Retina (tissue), 1 donor: ENCODE measurements at regions not wholly inside any gene's neighbourhood (a gene's known extent, or its start where the extent isn't known, plus 50 kb on each side); places are given as distances from the start of the nearest gene placed in this dataset.

Experiments
- DNase-seq: peaks from one replicate; pipeline ENCODE4 v3.0.0-alpha.2; 2016

DNA sequence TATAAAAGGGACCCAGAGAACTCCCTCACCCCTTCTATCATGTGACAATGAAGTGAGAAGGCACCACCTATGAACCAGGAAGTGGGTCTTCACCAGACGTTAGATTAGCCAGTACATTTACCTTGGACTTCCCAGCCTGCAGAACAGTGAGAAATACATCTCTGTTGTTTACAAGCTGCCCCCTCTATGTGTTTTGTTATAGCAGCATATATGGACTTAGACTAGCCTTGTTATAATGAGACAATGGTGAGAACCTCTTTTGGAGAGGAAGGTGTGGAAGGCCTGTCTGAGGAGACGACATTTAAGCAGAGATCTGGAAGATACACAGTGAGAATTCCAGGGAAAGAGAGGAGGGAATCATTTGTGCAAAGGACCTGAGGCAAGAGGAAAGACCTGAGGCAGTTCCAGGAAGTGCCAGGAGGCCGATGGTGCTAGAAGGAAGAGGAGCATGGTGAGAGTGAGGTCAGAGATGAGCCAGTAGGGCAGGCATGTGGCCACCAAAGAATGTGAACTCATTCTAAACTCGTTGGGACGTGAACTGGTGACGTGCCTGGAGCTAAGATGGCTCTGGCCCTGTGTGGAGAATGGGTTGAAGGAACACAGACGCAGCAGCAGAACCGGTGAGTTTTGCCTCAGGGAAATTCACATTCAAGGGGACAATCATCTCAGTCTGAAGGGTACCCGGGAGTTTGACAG is 98.9 kb upstream of the IRF2BP2 start:
- no peak for DNase-seq

DNA sequence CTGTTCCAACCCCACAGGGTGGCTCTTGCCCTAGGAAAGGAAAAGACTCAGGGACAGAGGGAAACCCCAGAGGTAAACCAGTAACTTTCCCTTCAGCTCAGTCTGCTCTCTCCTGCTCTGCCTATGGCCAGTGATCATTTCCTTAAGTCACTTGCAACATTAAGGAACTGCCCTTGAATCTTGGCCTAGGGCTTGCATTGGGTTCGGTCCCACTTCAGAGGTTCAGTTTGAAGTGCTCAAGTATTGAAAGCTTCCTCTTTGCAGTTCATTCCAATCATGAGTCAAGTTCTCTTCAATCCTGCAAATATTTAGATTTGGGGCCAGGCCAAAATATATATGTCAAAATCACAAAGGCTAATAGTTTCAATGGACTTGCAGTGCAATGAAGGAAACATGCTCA is 97.7 kb upstream of the IRF2BP2 start:
- no peak for DNase-seq

DNA sequence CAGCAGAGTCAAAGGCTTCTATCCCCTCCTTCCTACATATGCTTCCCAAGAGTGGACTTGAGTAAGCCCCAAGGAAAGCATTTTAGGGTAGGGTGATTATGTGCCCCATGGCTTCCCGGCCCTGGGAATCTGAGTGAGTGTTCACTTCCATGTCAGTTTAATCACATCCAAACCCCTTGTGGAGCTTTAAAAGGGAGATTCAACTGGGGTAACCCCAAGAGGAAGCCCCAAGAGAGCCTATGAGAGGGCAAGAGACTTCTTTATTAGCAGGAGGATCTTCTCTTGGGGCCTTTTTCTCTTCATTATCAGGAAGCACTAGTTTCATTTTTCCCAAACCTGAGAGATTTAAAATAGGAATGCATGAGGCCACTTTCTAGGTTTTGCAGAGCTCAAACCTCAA is 97.0 kb upstream of the IRF2BP2 start:
- no peak for DNase-seq

DNA sequence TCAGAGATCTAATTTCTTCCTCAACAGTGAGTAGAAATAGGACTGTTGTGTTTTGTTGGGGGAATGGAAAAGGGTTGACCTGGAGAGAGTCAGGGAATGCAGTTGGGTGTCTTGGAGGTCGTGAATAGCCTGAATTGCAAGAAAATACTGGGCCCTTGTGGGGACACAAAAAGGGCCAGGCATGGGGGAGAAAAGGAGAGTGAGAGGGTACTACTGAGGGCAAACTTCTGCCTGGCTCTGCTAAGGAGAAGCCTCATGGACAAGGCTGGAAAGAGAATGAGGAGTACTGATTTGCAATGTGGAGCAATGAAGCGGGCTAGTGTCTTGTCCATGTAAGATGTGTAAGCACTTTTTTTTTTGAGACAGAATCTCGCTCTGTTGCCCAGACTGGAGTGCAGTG is 96.2 kb upstream of the IRF2BP2 start:
- no peak for DNase-seq

DNA sequence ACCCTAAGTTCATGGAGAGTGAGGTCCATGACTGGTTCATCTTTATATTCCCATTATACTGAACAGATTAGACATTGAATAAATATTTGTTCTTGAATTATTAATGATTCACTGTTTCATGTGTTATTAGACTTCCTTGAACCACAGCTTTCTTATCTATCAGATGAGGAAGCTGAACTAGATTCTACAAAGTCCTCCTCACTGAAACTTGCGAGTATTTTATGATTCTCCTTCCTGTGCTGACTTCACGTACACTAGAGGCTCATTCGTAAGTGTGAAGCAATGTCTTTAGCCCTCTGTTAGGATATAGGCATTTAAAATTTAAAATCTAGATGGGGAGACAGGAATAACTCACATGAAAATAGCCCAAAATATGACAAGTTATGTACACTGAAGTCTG is 95.6 kb upstream of the IRF2BP2 start:
- no peak for DNase-seq

DNA sequence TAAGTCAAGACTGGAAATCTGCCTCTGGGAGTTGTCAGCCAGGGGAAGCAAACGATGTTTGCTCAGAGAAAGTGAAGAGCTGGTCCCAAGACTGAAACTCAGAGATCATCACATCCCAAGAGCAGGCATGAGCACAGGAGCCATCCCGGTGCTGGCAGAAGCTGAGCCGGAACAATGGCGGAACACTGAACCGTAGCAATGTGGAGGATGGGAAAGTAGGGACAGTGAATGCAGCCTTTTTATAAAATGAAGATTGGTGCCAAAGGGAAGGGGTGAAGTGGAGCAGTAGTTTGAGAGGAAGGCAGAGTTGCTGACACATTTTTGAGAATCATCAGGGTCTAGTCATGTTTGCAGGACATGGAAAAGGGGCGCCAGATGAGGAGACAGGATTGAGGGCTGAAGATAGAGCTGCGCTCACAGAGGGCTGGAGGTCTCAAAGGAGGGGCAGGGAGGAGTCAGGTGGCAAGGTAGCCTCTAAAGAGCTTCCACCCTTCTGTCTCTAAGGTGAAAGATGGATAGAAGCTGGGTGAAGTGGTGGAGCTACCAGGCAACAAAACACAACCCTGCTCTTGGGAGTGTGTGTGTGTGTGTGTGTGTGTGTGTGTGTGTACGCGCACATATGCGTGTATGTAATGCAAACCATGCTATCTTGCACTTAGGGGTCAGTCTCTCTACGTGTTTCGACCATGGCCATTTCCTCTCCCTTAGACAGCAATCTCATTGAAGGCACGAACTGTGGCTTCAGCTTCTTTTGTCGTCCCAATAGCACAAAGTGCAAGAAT is 94.3 kb upstream of the IRF2BP2 start:
- DNase-seq, result no peak

DNA sequence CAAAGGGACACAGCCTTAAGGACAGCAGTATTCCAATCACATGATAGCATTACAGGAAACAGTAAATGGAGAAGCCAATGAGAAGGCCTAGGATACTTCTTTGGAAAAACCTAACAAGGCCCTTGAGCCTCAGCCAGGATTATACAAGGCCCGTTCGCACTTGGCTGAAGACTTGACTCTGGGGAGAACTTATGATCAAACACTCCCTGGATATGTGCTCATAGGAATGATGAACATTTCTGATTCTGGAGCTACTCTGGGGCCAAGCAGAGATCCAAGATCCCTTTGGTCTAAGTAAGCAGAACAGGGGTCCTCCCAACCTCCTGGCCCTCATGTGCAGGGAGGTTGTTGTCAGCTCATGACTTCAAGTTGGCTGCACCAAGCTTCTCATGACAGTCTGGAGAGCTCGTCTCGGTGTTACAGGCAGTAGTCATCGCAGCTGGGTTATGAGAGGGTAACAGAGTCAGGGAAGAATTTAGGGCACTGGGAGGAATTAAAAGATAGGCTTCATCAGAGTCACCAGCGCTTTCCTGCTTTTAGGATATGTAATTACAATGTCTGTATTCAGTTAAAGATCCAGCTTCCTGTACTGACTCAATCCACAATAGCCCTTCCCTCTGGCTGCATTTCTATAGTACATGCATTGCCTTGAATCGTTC is 92.5 kb upstream of the IRF2BP2 start:
- no peak for DNase-seq

DNA sequence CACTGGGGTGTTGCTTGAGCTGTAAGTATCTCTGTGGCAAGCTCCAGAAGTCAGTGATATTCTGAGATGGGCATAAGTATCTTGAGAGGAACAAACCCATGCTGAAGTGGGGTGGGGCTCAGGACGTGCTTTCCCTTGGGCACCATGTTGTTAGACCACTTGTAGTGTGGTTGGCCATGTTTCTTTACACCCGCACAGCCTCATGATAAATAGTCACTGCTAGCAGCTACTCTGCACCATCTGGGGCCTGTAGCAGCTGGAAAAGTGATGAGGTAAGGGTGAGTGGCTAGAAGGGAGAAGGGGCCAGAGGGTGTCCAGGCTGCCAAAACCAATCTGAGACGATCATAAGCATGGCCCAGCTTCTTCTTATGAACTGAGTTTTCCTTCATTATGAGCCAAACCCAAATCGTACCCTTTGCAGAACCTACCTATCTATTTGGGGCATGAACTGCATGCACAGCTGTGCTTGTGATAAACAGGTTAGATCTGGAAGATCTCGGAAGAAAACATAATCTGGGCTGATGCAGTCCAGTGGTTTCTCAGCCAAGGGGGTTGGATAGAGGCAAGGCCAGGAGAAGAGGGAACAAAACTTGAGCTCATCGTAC is 91.9 kb upstream of the IRF2BP2 start:
- no peak for DNase-seq

DNA sequence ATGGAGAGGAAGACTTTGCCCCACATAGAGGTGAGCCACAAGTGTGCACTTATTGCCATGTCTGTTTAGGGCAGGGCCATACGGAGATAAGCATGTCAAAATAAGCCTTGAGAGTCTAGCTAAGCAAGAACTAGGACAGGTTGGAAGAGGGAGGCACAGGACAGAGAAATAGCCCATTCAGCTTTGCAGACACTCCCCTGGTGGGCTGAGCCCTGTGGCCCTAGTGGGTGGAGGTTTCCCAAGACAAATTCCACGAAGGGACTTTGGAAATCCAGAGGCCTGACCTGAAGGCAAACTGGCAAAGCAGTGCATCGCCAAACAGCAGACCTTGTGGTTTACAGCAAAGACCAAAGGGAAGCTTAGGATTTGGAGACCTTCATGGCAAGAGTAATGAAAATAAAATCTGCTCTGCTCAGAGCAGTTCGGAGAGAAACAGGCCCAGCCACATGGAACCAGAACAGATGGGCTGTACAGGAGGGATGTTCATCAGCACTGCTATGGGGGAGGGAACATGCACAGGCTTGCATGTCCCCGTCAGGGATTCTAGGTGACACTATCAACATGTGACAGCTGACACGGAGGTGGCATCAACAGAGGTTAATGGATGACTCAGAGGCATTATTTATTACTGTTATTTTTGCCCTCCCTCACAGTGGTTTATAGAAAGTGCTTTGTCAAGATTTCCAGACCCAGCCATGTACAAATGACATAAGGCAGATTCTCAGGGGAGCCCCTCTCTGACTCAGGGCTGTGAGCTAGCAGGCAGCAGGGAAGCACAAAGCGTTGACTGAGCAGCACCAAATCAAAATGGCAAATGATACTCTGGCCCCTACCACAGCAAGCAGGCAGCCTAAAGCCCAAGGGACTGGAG is 90.1 kb upstream of the IRF2BP2 start:
- DNase-seq, result peak; percentile 62

DNA sequence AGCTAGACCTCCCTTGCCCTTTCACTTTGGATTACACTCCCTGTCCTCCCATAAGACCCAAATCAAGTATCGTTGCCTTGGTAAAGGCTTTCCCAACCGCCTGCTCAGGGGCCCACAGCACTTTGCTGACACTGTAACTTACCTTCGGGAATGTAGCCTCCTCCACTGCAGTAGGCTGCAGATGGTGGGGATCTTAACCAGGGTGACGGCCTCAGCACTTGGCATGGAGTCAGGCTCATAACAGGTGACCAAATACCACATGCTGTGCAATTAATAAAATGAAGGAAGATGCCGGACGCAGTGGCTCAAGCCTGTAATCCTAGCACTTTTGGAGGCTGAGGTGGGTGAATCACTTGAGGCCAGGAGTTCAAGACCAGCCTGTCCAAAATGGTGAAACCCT is 88.7 kb upstream of the IRF2BP2 start:
- DNase-seq, result no peak

DNA sequence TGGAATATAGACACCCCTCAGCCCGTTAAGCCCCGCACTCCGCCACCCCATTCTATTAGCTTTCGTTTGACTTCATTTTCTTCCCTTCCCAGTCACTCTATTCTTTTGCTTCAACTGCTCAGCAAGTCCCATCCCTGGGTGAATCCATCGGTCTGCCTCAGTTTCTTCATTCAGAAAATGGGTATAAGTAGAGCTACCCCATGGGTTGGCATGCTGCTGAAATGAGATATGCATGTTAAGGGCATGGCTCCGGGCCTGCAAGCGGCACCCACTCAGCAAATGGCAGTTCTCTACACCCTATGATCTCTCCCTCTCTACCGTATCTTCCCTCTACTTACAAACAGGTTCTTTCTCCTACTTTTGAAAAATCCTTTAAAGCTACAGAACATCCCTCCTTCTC is 87.8 kb upstream of the IRF2BP2 start:
- no peak for DNase-seq

DNA sequence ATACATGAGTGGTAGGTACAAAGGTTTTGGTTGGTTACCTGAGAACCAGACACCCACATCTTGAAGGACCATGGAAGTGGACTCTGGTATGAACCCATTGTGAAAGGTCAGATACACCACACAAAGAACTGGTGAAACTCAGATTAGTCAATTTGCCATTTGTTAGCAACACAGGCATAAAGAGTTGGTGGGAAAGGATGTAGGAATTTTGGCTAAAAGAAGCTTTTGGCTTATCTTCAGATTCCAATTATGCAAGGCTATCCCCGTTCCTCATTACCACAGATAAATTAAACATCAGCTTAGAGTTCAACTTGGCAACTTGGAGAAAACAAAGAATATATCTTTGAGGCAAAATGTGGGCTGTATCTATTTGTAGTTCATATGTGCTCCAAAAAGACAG is 87.0 kb upstream of the IRF2BP2 start:
- DNase-seq, result no peak

DNA sequence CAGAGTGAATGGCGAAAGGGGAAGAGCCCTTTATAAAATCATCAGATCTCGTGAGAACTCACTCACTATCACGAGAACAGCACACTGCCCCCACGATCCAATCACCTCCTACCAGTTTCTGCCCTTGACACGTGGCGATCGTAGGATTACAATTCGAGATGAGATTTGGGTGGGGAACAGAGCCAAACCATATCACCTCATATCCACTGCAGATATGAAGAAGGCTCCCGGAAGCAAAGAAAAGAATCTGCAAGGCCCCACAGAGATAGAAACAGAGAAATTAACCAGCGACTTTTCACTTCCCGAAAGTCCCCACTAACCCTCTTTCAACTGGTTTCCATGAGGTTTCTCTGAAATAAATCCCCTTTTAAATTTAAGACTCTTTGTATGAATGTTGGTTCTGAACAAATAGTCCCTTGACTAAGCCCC is 86.2 kb upstream of the IRF2BP2 start:
- DNase-seq, result no peak

DNA sequence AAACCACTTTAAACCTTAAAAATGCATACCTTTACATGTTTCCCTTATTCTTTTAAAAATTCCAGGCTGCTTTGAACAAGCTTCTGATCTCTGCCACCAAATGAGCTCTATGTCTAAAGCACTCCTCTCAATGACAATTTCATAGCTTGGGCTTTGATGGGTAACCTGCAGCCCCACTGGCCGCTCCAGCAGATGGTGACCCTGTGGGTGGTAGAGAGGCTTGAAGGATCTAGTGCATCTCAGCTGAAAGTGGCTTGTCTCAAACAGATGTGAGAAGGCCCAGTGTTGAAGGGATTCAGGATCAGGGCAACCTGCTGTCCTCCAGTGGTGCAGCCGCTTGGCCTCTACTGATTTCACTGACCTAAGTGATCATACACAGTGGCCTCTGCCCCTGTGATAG is 84.7 kb upstream of the IRF2BP2 start:
- no peak for DNase-seq

DNA sequence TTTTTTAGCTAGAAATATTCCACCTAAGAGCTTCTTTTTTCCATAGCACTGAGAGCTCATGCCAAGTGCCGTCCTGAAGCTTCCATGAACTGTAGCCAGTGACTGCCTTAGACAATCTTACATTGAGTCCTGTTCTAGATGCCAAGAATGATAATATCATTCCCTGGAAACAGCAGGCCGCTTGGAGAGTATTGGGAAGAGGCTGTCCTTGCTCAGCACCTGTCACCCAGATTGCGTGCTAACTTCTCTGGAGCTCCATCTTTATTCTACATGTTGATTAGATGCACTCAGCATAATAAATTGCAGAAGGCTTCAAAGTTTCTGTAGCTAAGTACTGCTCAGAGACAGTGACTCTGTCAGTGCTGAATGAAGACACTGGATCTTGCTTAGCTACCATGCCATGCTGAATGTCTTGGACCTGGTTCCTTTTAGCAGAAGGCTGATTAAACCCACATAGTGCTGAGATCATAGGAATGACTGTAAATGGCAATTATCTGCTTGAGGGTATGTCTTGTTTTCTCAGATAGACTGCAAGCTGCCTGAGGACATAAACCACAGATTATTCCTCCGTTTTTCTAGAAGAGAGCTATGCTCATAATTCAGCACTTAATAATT is 83.1 kb upstream of the IRF2BP2 start:
- no peak for DNase-seq

DNA sequence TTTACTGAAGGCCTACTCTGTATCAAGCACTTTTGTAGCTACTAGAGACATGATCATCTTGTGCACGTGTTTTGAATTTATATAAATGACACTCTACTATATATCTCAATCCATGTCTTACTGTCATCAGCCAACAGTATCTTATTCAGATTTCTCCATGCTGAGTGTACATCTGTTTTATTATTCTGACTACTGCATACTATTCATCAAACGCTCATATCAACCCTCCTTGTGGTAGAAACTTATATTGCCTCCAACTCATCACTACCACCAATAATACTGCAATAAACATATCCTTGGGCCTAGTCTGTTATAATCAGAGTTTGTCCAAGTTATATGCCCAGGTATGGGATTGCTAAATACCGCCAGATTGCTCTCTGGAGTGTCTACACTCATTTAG is 81.6 kb upstream of the IRF2BP2 start:
- DNase-seq, result no peak

DNA sequence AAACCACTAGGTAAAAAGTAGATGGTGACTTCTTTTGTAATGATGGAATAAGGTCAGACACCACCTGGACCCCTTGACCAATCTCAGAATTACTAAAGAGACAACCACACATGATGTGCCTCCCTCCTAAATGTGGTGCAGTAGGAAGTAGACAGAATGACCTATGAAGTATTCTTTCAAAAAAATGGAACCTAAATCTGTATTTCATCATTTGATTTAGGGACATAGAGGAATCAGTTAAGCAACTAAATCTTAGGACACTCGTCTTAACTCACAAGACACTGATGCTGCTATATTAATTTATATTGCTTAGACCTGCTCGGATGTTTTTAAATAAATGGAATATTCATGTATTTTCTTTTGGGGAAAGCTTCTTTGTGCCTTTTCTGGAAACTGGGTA is 80.9 kb upstream of the IRF2BP2 start:
- no peak for DNase-seq

DNA sequence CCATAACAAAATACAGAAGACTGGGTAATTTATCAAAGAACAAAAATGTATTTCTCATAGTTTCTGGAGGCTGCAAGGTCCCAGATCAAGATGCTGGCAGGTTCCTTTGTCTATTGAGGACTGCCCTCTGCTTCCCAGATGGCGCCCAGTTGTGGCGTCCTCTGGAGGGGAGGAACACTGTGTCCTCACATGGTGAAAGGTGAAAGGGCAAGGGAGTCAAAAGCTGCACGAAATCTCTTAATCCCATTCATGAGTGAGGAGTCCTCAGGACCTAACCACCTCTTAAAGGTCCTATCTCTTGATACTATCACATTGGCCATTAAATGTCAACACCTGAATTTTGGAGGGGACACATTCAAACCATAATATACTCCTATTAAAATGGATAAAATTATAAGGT is 79.3 kb upstream of the IRF2BP2 start:
- no peak for DNase-seq

DNA sequence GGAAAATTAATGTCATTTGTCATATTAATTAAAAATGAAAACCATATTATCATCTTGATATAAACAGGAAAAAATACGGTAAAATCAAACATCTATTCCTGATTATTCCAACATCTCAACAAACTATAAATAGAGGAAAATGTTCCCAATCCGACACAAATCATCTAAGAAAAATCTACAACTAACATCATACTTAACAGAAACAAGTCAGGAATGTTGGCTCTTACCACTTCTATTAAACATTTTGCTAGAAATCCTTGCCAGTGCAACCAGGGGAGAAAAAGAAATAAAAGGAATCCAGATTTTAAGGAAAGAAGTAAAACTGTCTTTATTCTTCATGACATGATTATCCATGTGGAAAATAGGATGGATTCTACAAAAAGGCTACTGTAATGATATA is 77.0 kb upstream of the IRF2BP2 start:
- DNase-seq, result no peak

DNA sequence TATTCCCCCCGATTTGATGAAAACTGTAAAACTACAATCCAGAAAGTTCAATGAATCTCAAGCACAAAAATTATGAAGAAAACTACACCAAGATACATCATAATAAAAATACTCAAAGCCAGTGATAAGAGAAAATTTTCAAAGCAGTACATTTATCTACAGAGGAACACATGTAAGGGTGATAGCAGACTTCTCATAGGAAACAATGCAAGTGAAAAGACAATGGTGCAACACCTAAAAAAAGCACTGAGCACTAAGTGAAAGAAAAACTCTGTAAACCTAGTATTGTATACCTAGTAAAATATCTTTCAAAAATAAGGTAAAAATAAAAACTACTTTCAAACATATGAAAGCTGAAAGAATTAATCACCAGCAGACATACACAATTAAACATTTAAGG is 76.1 kb upstream of the IRF2BP2 start:
- no peak for DNase-seq

DNA sequence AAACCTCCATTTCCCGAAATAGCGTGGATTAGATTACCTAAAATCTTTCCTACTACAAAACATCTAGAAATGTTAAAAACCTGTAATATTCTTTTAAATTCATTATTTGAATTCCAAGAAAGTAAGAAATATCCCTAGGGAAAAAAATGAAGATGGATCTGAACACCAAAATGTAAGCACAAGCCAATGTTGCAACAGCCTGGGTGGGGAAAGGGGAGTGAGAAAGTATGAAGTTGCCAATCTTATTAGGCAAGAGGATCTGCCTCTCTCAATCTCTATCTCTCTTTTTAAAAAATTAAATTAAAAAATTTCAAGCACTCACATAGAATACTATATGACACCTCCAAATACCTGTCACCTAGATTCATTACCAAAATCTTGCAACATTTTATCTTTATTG is 74.9 kb upstream of the IRF2BP2 start:
- no peak for DNase-seq
